ENCODE measurements at regions not wholly inside any gene's neighbourhood (a gene's known extent, or its start where the extent isn't known, plus 50 kb on each side); places are given as distances from the start of the nearest gene placed in this dataset.

- DNase-seq: no peak
Observed at GRCh38 chr1:82923931-82924330, 1075.0 kb downstream of the TTLL7 start.

- no peak for DNase-seq
Observed at GRCh38 chr1:82921759-82922158, 1077.2 kb downstream of the TTLL7 start.

GRCh38 chr1:82920418-82921248 lies 1078.3 kb downstream of the TTLL7 start:
- no peak for DNase-seq

GRCh38 chr1:82919837-82920236 lies 1079.1 kb downstream of the TTLL7 start:
- DNase-seq: no peak

- no peak for DNase-seq
Observed at GRCh38 chr1:82907313-82907712, 1091.6 kb downstream of the TTLL7 start.

GRCh38 chr1:82903626-82904025 lies 1095.3 kb downstream of the TTLL7 start:
- no peak for DNase-seq

GRCh38 chr1:82901561-82901960 lies 1097.4 kb downstream of the TTLL7 start:
- no peak for DNase-seq

GRCh38 chr1:82901118-82901517 lies 1097.8 kb downstream of the TTLL7 start:
- DNase-seq: no peak

GRCh38 chr1:82899017-82899416 lies 1098.3 kb downstream of the ADGRL2 start:
- no peak for DNase-seq

GRCh38 chr1:82897549-82897948 lies 1096.8 kb downstream of the ADGRL2 start:
- DNase-seq: no peak

GRCh38 chr1:82896036-82896435 lies 1095.3 kb downstream of the ADGRL2 start:
- no peak for DNase-seq

GRCh38 chr1:82894635-82895034 lies 1093.9 kb downstream of the ADGRL2 start:
- no peak for DNase-seq

- DNase-seq: no peak
Observed at GRCh38 chr1:82893712-82894470, 1093.2 kb downstream of the ADGRL2 start.

- no peak for DNase-seq
Observed at GRCh38 chr1:82880506-82880905, 1079.8 kb downstream of the ADGRL2 start.

GRCh38 chr1:82879701-82880305 lies 1079.1 kb downstream of the ADGRL2 start:
- DNase-seq: no peak

GRCh38 chr1:82875170-82875569 lies 1074.4 kb downstream of the ADGRL2 start:
- DNase-seq: no peak

GRCh38 chr1:82874041-82874440 lies 1073.3 kb downstream of the ADGRL2 start:
- no peak for DNase-seq

GRCh38 chr1:82870332-82870731 lies 1069.6 kb downstream of the ADGRL2 start:
- no peak for DNase-seq

GRCh38 chr1:82867781-82868180 lies 1067.0 kb downstream of the ADGRL2 start:
- DNase-seq: no peak

GRCh38 chr1:82861749-82862148 lies 1061.0 kb downstream of the ADGRL2 start:
- DNase-seq: no peak

- no peak for DNase-seq
Observed at GRCh38 chr1:82858031-82858430, 1057.3 kb downstream of the ADGRL2 start.

GRCh38 chr1:82849460-82849859 lies 1048.7 kb downstream of the ADGRL2 start:
- no peak for DNase-seq

GRCh38 chr1:82848043-82848442 lies 1047.3 kb downstream of the ADGRL2 start:
- DNase-seq: no peak

GRCh38 chr1:82845866-82846265 lies 1045.1 kb downstream of the ADGRL2 start:
- DNase-seq: no peak
